SK-N-SH (cell line): ENCODE measurements at regions not wholly inside any gene's neighbourhood (a gene's known extent, or its start where the extent isn't known, plus 50 kb on each side); places are given as distances from the start of the nearest gene placed in this dataset.

ENCODE experiments used
- CTCF ChIA-PET: fragments of 300-600, 350-600 bp; formaldehyde crosslinking; extraction: SDS; loops from one replicate; lab custom pipeline; 2021; lab: Yijun Ruan, JAX
- POLR2A ChIA-PET: fragments of 350-600 bp; sonication (Branson Sonifier 250); formaldehyde crosslinking; extraction: SDS; loops from one replicate; lab custom pipeline; 2020; ENCODE audit warnings: antibody characterized with exemption, inconsistent platforms; lab: Yijun Ruan, JAX
- DNase-seq: peaks from one replicate; pipeline ENCODE4 v3.0.0; 2012
- H2AFZ ChIP-seq: fragments of 200-600 bp; sonication (generic); 2 replicates; pipeline ENCODE4 v1.8.1; 2016; ENCODE audit warnings: antibody characterized with exemption, mild to moderate bottlenecking, low read depth
- H3F3A ChIP-seq: fragments of 200-600 bp; sonication (generic); replicated peaks from 2 replicates; pipeline ENCODE3; 2016; ENCODE audit warnings: antibody characterized with exemption, mild to moderate bottlenecking; ENCODE audit not compliant: insufficient read depth
- H3K27ac ChIP-seq, 2 experiments: fragments of 200-500 bp in 1 of 2; fragments of 200-600 bp in 1 of 2; sonication (Bioruptor generic) in 1 of 2; sonication (generic), shearing (Covaris generic) in 1 of 2; 2 replicates each; pipeline versions ENCODE4 v1.5.1 to v1.6.1; 2014 to 2016; ENCODE audit warnings: low read depth in 2 of 2, inconsistent platforms in 1 of 2, low read length in 1 of 2, mild to moderate bottlenecking in 1 of 2, mixed read lengths in 1 of 2
- H3K27me3 ChIP-seq: fragments of 200-600 bp; sonication (generic), shearing (Covaris generic); 2 replicates; pipeline ENCODE4 v1.6.1; 2016; ENCODE audit warnings: mixed run types; ENCODE audit not compliant: insufficient read depth
- H3K36me3 ChIP-seq, 2 experiments: fragments of 200-500 bp in 1 of 2; fragments of 200-600 bp in 1 of 2; sonication (Bioruptor generic) in 1 of 2; sonication (generic) in 1 of 2; replicated peaks in 1 of 2; 2 replicates each; pipeline versions ENCODE3 to v1.5.1; 2014 to 2016; ENCODE audit warnings: low read length in 1 of 2, mild to moderate bottlenecking in 1 of 2; ENCODE audit not compliant: insufficient read depth in 2 of 2, control insufficient read depth in 1 of 2
- H3K4me1 ChIP-seq, 2 experiments: fragments of 200-500 bp in 1 of 2; fragments of 200-600 bp in 1 of 2; sonication (Bioruptor generic) in 1 of 2; sonication (generic), shearing (Covaris generic) in 1 of 2; 2 replicates each; pipeline versions ENCODE4 v1.5.1 to v1.6.1; 2014 to 2016; ENCODE audit warnings: low read depth in 1 of 2, low read length in 1 of 2, mixed run types in 1 of 2; ENCODE audit not compliant: insufficient read depth in 2 of 2, control insufficient read depth in 1 of 2
- H3K4me2 ChIP-seq: fragments of 200-600 bp; sonication (generic), shearing (Covaris generic); 2 replicates; pipeline ENCODE4 v1.6.1; 2017; ENCODE audit warnings: mixed run types
- H3K4me3 ChIP-seq, 2 experiments: fragments of 200-500 bp in 1 of 2; fragments of 200-600 bp in 1 of 2; sonication (Bioruptor generic) in 1 of 2; sonication (generic), shearing (Covaris generic) in 1 of 2; 2 replicates each; pipeline versions ENCODE4 v1.5.1 to v1.8.1; 2014 to 2016; ENCODE audit warnings: low read depth in 2 of 2, inconsistent platforms in 1 of 2, low read length in 1 of 2, mild to moderate bottlenecking in 1 of 2, mixed read lengths in 1 of 2, moderate library complexity in 1 of 2
- H3K79me2 ChIP-seq: fragments of 200-600 bp; sonication (generic); 2 replicates; pipeline ENCODE4 v1.8.1; 2017; ENCODE audit warnings: mild to moderate bottlenecking; ENCODE audit not compliant: insufficient read depth
- H3K9ac ChIP-seq: fragments of 200-600 bp; sonication (generic); 2 replicates; pipeline ENCODE4 v1.6.1; 2017; ENCODE audit warnings: mixed run types
- H3K9me2 ChIP-seq: fragments of 200-600 bp; sonication (generic); 2 replicates; pipeline ENCODE4 v1.6.1; 2017; ENCODE audit warnings: mixed run types
- H3K9me3 ChIP-seq: fragments of 200-600 bp; sonication (generic); 2 replicates; pipeline ENCODE4 v1.6.1; 2017; ENCODE audit warnings: mixed run types, mild to moderate bottlenecking, moderate library complexity
- H4K20me1 ChIP-seq: fragments of 200-600 bp; sonication (generic); 2 replicates; pipeline ENCODE4 v1.6.1; 2017; ENCODE audit warnings: mild to moderate bottlenecking, mixed run types; ENCODE audit not compliant: insufficient read depth
- CHD2 ChIP-seq: fragments of 150-350 bp; IDR thresholded peaks from 2 replicates; pipeline ENCODE4 v1.6.1; 2018; ENCODE audit warnings: low read length; ENCODE audit not compliant: partially characterized antibody
- ELF1 ChIP-seq: IDR thresholded peaks from 2 replicates; pipeline ENCODE4 v1.4.0; 2012
- EP300 ChIP-seq, 2 experiments: IDR thresholded peaks; 2 replicates each; pipeline versions ENCODE4 v1.4.0 to v1.6.1; 2012; ENCODE audit warnings: borderline replicate concordance in 1 of 2, low read depth in 1 of 2, low read length in 1 of 2
- FOXJ3 ChIP-seq: sonication (generic); formaldehyde crosslinking; IDR thresholded peaks from 2 replicates; pipeline ENCODE4 v1.5.1; 2020; ENCODE audit warnings: mild to moderate bottlenecking, missing genetic modification reagents
- GABPA ChIP-seq: IDR thresholded peaks from 2 replicates; pipeline ENCODE4 v1.4.0; 2012; ENCODE audit warnings: low read depth, mild to moderate bottlenecking
- JUND ChIP-seq: IDR thresholded peaks from 2 replicates; pipeline ENCODE4 v1.4.0; 2012
- MEF2A ChIP-seq: IDR thresholded peaks from 2 replicates; pipeline ENCODE4 v1.4.0; 2012; ENCODE audit warnings: low read depth, borderline replicate concordance
- PBX3 ChIP-seq: IDR thresholded peaks from 2 replicates; pipeline ENCODE4; 2012
- RAD21 ChIP-seq: IDR thresholded peaks from 2 replicates; pipeline ENCODE4 v1.6.1; 2012; ENCODE audit warnings: mild to moderate bottlenecking, low read length
- REST ChIP-seq: IDR thresholded peaks from 2 replicates; pipeline ENCODE4 v1.6.1; 2012; ENCODE audit warnings: mild to moderate bottlenecking, low read depth, low read length, moderate library complexity
- RXRA ChIP-seq: IDR thresholded peaks from 2 replicates; pipeline ENCODE4 v1.4.0; 2012; ENCODE audit warnings: low read depth, mild to moderate bottlenecking, borderline replicate concordance
- SMC3 ChIP-seq: IDR thresholded peaks from 2 replicates; pipeline ENCODE4 v1.6.1; 2012; ENCODE audit warnings: low read depth, low read length, improper control_type of control experiment
- TF ChIP-seq, protein P1 (sequence below): IDR thresholded peaks from 2 replicates; pipeline ENCODE4 v1.4.0; 2012; ENCODE audit warnings: low read depth

DNA sequence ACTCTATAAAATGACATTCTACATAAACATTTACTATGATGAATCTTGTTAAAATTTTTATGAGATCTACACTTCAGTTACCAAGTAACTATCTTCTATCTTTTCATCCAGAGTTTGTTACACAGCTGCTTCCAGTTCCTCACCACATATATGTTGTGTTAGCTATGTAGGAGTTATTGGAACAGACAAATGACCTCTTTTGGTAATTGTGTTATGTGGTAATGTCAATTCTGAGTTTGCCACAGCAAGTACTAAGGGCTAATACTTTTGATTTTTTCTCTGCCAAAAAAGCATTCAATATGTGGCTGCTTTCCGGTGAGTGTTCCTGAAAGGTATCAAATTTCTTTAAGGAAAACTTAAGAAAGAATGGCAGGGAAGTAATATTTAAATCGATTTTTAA is 573.9 kb upstream of the PCDH15 start (continued):
- TF ChIP-seq FOXJ3 (CRISPR knock-in tag) (no peak), RXRA (no peak), ELF1 (peak; percentile 12; the same call in 1 of the 2 replicates), EP300 (IDR thresholded peaks at IDR 0.05; ENCODE audit: borderline replicate concordance in 1 of 2, low read depth in 1 of 2, low read length in 1 of 2) (peak in 1 of 2 experiments; percentile 70; a peak in 2 of 4 replicates), JUND (peak; percentile 49; the same call in 1 of the 2 replicates), CHD2 (no peak), PBX3 (peak; percentile 56), SMC3 (no peak)
- TF ChIP-seq, protein P1, sequence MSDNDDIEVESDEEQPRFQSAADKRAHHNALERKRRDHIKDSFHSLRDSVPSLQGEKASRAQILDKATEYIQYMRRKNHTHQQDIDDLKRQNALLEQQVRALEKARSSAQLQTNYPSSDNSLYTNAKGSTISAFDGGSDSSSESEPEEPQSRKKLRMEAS: no peak

DNA sequence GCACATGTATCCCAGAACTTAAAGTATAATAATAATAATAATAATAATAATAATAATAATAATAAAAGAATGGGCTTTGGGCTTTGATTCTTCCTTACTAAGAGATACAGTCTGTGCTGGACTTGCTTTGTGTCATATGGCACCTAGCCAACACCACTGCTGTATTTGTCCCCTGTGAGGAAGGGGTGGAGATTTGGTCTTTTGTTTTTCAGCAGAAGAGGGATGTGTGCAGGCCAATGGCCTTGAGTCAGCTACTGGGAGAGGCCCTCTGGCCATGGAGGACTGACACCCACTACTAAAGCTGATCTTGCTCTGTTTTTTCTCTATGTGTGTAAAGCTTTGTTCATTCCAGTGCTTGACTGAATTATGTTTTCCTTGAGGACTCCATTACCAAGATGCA is 573.0 kb upstream of the PCDH15 start:
- H3K9ac ChIP-seq: no peak overlapping the region
- POLR2A ChIA-PET: no interaction called here

More for the DNA sequence above, 573.0 kb upstream of the PCDH15 start:
- peaks cover 4 to 16% of the 10 kb centered on the region in 2 experiments; a peak in 2 of 4 replicates for H3K4me1 ChIP-seq
- no peaks in the 10 kb centered on the region for H3K9me3 ChIP-seq
- H3F3A ChIP-seq: peaks cover 25% of the 10 kb centered on the region
- H3K27me3 ChIP-seq: no peaks in the 10 kb centered on the region
- no peaks in the 10 kb centered on the region for H3K79me2 ChIP-seq
- 0 out of 2 replicates have a peak overlapping the region, but pooled peaks have one; percentile 1 for H2AFZ ChIP-seq
- DNase-seq: no peak
- H3K9me2 ChIP-seq: no peaks in the 10 kb centered on the region
- CTCF ChIA-PET: no interaction called here
- H3K4me2 ChIP-seq: no peak overlapping the region
- no peaks in the 10 kb centered on the region for H3K36me3 ChIP-seq
- H4K20me1 ChIP-seq: no peaks in the 10 kb centered on the region
- TF ChIP-seq RAD21 (no peak), GABPA (no peak), MEF2A (no peak), REST (no peak), CHD2 (no peak), SMC3 (no peak), PBX3 (no peak)
- H3K4me3 ChIP-seq: no peak overlapping the region
- peak overlapping the region; percentile 36 to 52; a peak in 1 of 4 replicates for H3K27ac ChIP-seq
